ENCODE measurements at regions not wholly inside any gene's neighbourhood (a gene's known extent, or its start where the extent isn't known, plus 50 kb on each side); places are given as distances from the start of the nearest gene placed in this dataset.
"Not testable (repeated sequence)": the region's sequence is repeated elsewhere in the genome, so short reads cannot be mapped to it uniquely, and the experiment has no call there.

DNA sequence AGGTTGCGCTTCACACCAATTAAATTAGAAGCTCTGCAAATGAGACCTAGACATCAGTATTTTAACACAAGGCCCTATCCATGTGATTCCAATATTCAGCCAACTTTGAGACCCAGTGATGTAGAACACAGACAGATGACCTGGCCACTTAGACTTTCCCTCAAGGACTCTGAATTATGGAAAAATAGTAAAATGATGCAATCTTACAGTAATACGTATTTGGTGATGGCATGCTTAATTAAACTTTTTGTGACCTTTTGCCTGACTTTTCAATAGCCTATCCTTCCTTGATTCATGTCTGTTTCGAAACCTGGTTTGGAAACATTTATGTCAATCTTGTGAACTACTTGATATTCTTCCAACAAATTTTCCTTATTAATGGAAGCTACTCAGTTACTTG is 521.2 kb downstream of the KCNA4 start:
- Mint-ChIP-seq H3K4me3 (no peak overlapping the region), H3K27ac (no peak overlapping the region), H3K4me1 (no peaks in the 10 kb centered on the region), H3K9me3 (peaks cover 12% of the 10 kb centered on the region), H3K36me3 (no peaks in the 10 kb centered on the region), H3K27me3 (no peaks in the 10 kb centered on the region)

DNA sequence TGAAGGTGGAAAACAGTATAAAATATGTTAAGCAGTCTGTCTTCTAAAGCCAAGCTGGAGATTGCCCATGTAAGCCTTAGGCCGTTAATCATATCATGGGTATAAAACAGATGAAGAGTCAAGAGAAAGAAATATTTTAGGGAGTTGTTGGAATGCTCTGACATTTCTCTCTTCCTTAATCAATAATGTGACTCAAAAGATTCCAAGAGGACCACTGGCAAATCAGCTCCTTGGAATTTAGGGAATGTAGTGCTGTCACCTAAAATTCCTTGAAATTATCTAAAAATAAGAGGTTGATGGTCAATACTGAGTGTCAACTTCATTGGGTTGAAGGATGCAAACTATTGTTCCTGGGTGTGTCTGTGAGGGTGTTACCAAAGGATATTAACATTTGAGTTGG is 525.9 kb downstream of the KCNA4 start:
- Mint-ChIP-seq H3K27me3 (no peaks in the 10 kb centered on the region), H3K9me3 (no peaks in the 10 kb centered on the region), H3K36me3 (no peaks in the 10 kb centered on the region), H3K4me3 (no peak overlapping the region), H3K4me1 (no peaks in the 10 kb centered on the region), H3K27ac (no peak overlapping the region)

GRCh38 chr11:29486301-29486700 is 530.5 kb downstream of the KCNA4 start:
- H3K9me3 Mint-ChIP-seq: no peaks in the 10 kb centered on the region
- H3K4me3 Mint-ChIP-seq: no peak overlapping the region
- H3K36me3 Mint-ChIP-seq: no peaks in the 10 kb centered on the region
- no peaks in the 10 kb centered on the region for H3K27me3 Mint-ChIP-seq
- H3K4me1 Mint-ChIP-seq: no peaks in the 10 kb centered on the region
- no peak overlapping the region for H3K27ac Mint-ChIP-seq

DNA sequence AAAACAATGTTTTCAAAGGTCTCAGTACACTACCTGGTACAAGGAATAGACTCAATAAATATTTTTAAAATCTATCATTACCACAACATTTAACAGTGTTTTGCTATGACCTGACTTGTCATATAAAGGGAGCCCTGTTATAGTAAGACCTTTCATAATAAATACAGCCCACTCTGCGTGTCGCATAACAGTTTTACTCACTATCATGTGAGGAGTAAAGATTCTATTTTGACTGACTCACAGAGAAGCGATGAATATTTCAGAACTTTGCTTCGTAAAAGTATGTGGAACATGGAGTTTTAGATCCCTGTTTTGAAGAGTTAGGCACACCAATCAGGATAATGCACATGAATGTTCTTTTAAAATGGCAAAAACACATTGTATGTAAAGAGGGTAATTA is 531.2 kb downstream of the KCNA4 start:
- Mint-ChIP-seq H3K36me3 (no peaks in the 10 kb centered on the region), H3K4me3 (no peak overlapping the region), H3K9me3 (no peaks in the 10 kb centered on the region), H3K27ac (no peak overlapping the region), H3K27me3 (no peaks in the 10 kb centered on the region), H3K4me1 (no peaks in the 10 kb centered on the region)

GRCh38 chr11:29484548-29484947 is 532.3 kb downstream of the KCNA4 start:
- Mint-ChIP-seq H3K36me3 (no peaks in the 10 kb centered on the region), H3K27me3 (no peaks in the 10 kb centered on the region), H3K9me3 (no peaks in the 10 kb centered on the region), H3K4me1 (no peaks in the 10 kb centered on the region), H3K27ac (no peak overlapping the region), H3K4me3 (no peak overlapping the region)

DNA sequence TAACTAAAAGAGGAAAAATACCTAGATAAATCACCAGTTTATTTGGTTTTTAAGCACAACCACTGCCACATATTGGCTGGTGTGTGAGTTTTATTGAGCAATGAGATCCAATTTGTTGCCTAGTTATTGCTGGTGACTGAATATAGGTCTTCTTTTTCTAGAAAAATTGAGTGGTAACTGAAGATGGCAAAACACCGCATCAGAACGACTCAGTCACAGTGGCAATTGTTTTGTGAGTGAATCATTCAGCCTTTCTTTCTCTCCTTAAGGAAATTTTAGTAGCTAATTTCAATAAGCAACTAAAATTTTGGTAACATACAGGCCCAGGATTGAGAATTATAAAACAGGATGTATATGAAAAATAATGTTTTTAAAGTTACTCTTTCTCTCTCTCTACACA is 533.0 kb downstream of the KCNA4 start:
- no peaks in the 10 kb centered on the region for H3K27me3 Mint-ChIP-seq
- H3K4me3 Mint-ChIP-seq: no peak overlapping the region
- no peaks in the 10 kb centered on the region for H3K9me3 Mint-ChIP-seq
- no peaks in the 10 kb centered on the region for H3K4me1 Mint-ChIP-seq
- H3K36me3 Mint-ChIP-seq: no peaks in the 10 kb centered on the region
- H3K27ac Mint-ChIP-seq: no peak overlapping the region

- Mint-ChIP-seq H3K36me3 (no peaks in the 10 kb centered on the region), H3K27me3 (no peaks in the 10 kb centered on the region), H3K4me1 (no peaks in the 10 kb centered on the region), H3K4me3 (no peak overlapping the region), H3K9me3 (no peaks in the 10 kb centered on the region), H3K27ac (no peak overlapping the region)
Observed at GRCh38 chr11:29482510-29482909, 534.3 kb downstream of the KCNA4 start.

DNA sequence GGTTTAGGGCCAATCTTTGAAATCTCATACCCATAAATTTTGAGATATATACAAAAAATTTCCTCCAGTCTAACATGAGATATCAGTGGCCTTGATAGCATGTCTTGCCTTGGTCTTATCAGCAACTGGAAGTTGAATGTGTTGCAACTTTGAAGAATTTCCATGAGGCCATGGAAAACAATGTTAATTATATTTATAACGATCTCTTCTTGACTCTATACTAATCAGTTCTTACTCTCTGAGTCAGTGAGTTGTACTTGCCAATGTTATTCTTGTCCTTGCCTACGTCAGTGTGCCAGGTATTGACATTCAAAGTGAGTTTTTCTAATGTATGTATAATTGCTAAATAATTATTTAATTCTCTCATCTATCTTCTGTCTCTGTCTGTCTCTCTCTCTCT is 535.1 kb downstream of the KCNA4 start:
- no peaks in the 10 kb centered on the region for H3K4me1 Mint-ChIP-seq
- H3K36me3 Mint-ChIP-seq: no peaks in the 10 kb centered on the region
- no peaks in the 10 kb centered on the region for H3K9me3 Mint-ChIP-seq
- no peaks in the 10 kb centered on the region for H3K27me3 Mint-ChIP-seq
- no peak overlapping the region for H3K4me3 Mint-ChIP-seq
- H3K27ac Mint-ChIP-seq: no peak overlapping the region

DNA sequence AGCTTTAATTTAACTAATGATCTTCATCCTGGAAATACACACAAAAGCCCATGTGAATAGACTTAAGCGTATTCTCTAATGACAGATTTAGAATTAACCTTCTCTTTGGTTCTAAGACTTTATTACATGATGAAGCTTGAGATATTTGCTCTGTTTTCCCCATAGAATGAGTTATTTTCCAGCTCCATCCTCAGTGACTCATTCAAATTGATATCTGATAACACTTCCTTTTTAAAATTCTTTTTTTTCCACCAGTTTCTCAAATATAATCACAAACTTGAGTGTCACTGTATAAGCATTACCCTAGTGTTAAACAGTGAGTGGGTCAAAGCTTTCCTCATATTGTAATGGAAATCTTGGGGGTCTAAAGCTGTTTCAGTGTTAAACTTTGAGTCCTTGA is 535.8 kb downstream of the KCNA4 start:
- Mint-ChIP-seq H3K27ac (no peak overlapping the region), H3K9me3 (no peaks in the 10 kb centered on the region), H3K36me3 (no peaks in the 10 kb centered on the region), H3K4me3 (no peak overlapping the region), H3K27me3 (no peaks in the 10 kb centered on the region), H3K4me1 (no peaks in the 10 kb centered on the region)

DNA sequence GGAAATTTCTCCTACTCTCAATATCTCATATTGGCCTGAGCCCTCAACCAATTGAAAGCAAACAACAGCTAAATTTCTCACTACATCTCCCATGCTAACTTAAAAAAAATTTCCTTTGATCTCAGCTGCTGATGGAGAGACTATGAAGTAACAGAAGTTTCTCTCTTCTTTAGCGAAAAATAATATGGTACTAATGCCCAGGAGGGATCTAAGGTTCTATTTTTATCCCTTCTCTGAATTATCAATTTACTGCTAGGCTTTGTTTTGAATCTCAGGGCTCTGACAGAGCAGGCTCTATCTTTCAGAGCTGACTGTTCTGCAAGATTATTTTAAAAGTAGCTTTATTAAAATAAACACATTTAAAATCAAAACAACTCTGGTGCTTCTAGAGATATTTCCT is 558.6 kb downstream of the KCNA4 start:
- Mint-ChIP-seq H3K27me3 (no peaks in the 10 kb centered on the region), H3K27ac (no peak overlapping the region), H3K4me3 (no peak overlapping the region), H3K9me3 (peaks cover 4% of the 10 kb centered on the region), H3K36me3 (no peaks in the 10 kb centered on the region), H3K4me1 (no peaks in the 10 kb centered on the region)

DNA sequence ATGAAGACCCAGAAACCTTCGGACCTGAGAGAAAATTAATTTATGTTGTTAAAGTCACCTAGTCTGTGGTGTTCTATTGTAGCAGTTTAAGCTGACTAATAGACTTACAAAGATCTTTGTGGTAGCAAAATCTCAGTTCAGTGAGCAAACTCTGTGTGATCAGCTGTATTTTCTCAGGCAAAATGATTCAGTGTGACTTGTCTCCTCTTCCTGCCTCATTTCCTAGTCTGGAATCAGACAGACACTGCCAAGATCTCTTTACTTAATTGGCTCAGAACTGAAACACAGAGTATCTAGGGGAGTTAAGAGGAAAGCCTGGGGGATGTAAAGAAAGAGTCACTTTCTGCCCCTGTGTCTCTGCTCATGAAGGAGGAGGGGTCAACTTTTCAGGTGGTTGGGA is 564.7 kb downstream of the KCNA4 start:
- H3K27ac Mint-ChIP-seq: no peak overlapping the region
- H3K36me3 Mint-ChIP-seq: no peaks in the 10 kb centered on the region
- H3K27me3 Mint-ChIP-seq: no peaks in the 10 kb centered on the region
- H3K9me3 Mint-ChIP-seq: peaks cover 4% of the 10 kb centered on the region
- no peaks in the 10 kb centered on the region for H3K4me1 Mint-ChIP-seq
- no peak overlapping the region for H3K4me3 Mint-ChIP-seq

DNA sequence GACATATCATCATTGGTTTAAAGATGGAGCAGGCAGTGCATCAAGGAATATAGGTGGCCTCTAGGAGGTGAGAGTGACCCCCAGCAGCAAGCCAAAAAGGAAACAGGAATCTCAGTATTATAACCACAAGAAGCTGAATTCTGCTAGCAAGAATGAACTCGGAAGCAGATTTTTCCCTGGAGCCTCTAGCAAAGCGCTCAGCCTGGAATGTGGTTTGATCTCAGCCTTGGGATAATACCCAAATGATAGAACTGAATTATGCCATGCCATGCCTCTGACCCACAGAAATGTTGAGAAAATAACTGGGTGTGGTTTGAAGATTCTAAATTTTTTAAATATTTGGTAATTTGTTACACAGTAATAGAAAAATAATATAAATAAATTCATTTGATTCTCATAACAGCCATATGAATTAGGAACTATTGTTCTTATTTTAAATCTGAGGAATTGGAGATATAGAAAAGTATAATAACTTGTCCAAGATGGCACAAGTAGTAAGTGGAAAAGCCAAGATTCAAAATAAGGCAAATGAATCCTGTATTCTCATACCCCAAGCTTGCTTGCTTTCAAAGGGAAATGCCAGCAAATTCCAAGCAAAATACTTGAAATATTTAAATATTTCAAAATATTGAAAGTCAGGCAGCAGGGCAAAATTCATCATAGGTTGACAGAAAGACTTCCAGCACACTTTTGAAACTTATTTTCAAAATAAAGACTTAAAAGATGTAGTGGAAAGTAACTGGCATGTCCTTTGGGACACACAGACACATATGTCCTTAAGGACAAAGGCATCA is 567.4 kb downstream of the KCNA4 start:
- Mint-ChIP-seq H3K9me3 (peaks cover 3% of the 10 kb centered on the region), H3K27me3 (no peaks in the 10 kb centered on the region), H3K4me1 (no peaks in the 10 kb centered on the region)

GRCh38 chr11:29448246-29448877 is 568.5 kb downstream of the KCNA4 start:
- Mint-ChIP-seq H3K36me3 (no peaks in the 10 kb centered on the region), H3K4me3 (no peak overlapping the region), H3K9me3 (peaks cover 6% of the 10 kb centered on the region), H3K27me3 (no peaks in the 10 kb centered on the region), H3K4me1 (no peaks in the 10 kb centered on the region), H3K27ac (no peak overlapping the region)

More for the DNA sequence above, 567.4 kb downstream of the KCNA4 start:
- Mint-ChIP-seq H3K4me3 (no peak overlapping the region), H3K27ac (no peak overlapping the region), H3K36me3 (no peaks in the 10 kb centered on the region)

DNA sequence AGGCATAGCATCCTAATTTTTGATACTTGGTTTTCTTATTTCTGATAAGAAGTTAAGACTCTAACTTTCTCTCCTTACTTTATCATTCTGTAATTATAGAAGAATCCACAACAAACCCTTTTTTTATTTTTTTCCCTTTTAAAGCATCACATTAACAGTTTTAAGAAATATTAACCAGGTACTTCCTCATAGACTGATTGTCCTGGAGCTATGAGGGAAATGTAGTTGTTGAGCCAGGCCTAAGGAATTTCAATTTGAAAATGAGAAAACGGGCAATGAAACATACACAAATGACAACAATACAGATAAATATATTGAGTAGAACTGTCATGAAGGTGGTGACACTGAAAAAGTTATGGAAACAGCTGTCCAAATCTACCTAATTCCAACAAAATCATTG is 569.0 kb downstream of the KCNA4 start:
- Mint-ChIP-seq H3K4me3 (no peak overlapping the region), H3K4me1 (no peaks in the 10 kb centered on the region)

GRCh38 chr11:29446132-29446531 is 570.7 kb downstream of the KCNA4 start:
- H3K4me3 Mint-ChIP-seq: no peak overlapping the region
- H3K27me3 Mint-ChIP-seq: no peaks in the 10 kb centered on the region
- no peak overlapping the region for H3K27ac Mint-ChIP-seq
- H3K4me1 Mint-ChIP-seq: no peaks in the 10 kb centered on the region
- peaks cover 6% of the 10 kb centered on the region for H3K9me3 Mint-ChIP-seq
- no peaks in the 10 kb centered on the region for H3K36me3 Mint-ChIP-seq

More for the DNA sequence above, 569.0 kb downstream of the KCNA4 start:
- Mint-ChIP-seq H3K27ac (no peak overlapping the region), H3K9me3 (peaks cover 6% of the 10 kb centered on the region), H3K27me3 (no peaks in the 10 kb centered on the region), H3K36me3 (no peaks in the 10 kb centered on the region)

GRCh38 chr11:29445191-29445590 is 571.6 kb downstream of the KCNA4 start:
- H3K36me3 Mint-ChIP-seq, H3K27ac Mint-ChIP-seq, H3K9me3 Mint-ChIP-seq, H3K27me3 Mint-ChIP-seq, H3K4me1 Mint-ChIP-seq, H3K4me3 Mint-ChIP-seq: not testable (repeated sequence)

DNA sequence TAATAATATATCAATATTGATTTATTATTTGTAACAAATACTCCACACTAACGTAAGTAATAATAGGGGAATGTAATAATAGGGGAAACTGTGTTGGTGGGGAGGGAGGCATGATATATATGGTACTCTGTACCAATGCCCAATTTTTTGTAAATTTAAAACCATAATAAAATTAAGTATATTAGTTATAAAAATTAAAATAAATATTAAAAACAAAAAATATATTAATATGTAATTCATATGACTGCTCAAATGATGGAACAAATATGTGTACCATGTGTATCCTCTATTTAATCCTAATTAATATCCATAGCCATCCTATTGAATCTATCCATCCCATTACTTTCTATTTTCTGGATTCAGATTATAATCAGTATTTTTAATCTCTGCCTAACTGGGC is 578.0 kb downstream of the KCNA4 start:
- Mint-ChIP-seq H3K27ac (no peak overlapping the region), H3K36me3 (no peaks in the 10 kb centered on the region), H3K4me3 (no peak overlapping the region), H3K4me1 (no peaks in the 10 kb centered on the region), H3K27me3 (no peaks in the 10 kb centered on the region), H3K9me3 (no peaks in the 10 kb centered on the region)

Measured in activated naive CD4-positive, alpha-beta T cell treated with anti-CD3 and anti-CD28 coated beads, Interleukin-2, amount 50 U/mL, for 24 hours (primary cell).